ENCODE measurements at regions not wholly inside any gene's neighbourhood (a gene's known extent, or its start where the extent isn't known, plus 50 kb on each side); places are given as distances from the start of the nearest gene placed in this dataset.

GRCh38 chr5:41575110-41575779 lies 64.8 kb upstream of the PLCXD3 start:
- TF ChIP-seq EP300 (IDR thresholded peaks at IDR 0.05): no peak
- no peak for TF ChIP-seq POLR2A (IDR thresholded peaks at IDR 0.05; ENCODE audit: low read length)
- no peak for TF ChIP-seq CTCF (IDR thresholded peaks at IDR 0.05)
- TF ChIP-seq ZSCAN20 (CRISPR knock-in tag; IDR thresholded peaks at IDR 0.05): no peak
- TF ChIP-seq HOXB5 (CRISPR knock-in tag; IDR thresholded peaks at IDR 0.05): no peak
- no peak for TF ChIP-seq POLR2AphosphoS2 (conservative IDR thresholded peaks at IDR 0.05; ENCODE audit: low read length)
- TF ChIP-seq USF2 (IDR thresholded peaks at IDR 0.05): no peak
- TF ChIP-seq CHD2 (IDR thresholded peaks at IDR 0.05; ENCODE audit: low read length, partially characterized antibody): no peak
- TF ChIP-seq TP53 (CRISPR knock-in tag; IDR thresholded peaks at IDR 0.05): no peak
- TF ChIP-seq MAZ (IDR thresholded peaks at IDR 0.05; ENCODE audit: borderline replicate concordance, low read depth, low read length): no peak
- TF ChIP-seq CEBPB (IDR thresholded peaks at IDR 0.05): no peak
- TF ChIP-seq HMGXB4 (CRISPR knock-in tag; IDR thresholded peaks at IDR 0.05; ENCODE audit: borderline replicate concordance): no peak
- no peak for TF ChIP-seq ELK1 (IDR thresholded peaks at IDR 0.05; ENCODE audit: low read depth, low read length)
- TF ChIP-seq SREBF2 (IDR thresholded peaks at IDR 0.05): no peak

Measured in A549 (cell line).